DOHH2 (cell line): ENCODE measurements at regions not wholly inside any gene's neighbourhood (a gene's known extent, or its start where the extent isn't known, plus 50 kb on each side); places are given as distances from the start of the nearest gene placed in this dataset.

ENCODE experiments used
- EZH2phosphoT487 ChIP-seq: fragments of 200-600 bp; sonication (generic); IDR thresholded peaks from 2 replicates; pipeline ENCODE4 v1.6.1; 2017; ENCODE audit warnings: borderline replicate concordance, mild to moderate bottlenecking, antibody characterized with exemption, low read length, moderate library complexity, mixed read lengths
- TF ChIP-seq, protein P1 (sequence below): fragments of 200-600 bp; sonication (generic); IDR thresholded peaks from one replicate; pipeline ENCODE4 v1.5.1; 2014; ENCODE audit warnings: antibody characterized with exemption, mild to moderate bottlenecking, low read depth, low read length; ENCODE audit not compliant: poor library complexity, severe bottlenecking

- TF ChIP-seq, protein P1, sequence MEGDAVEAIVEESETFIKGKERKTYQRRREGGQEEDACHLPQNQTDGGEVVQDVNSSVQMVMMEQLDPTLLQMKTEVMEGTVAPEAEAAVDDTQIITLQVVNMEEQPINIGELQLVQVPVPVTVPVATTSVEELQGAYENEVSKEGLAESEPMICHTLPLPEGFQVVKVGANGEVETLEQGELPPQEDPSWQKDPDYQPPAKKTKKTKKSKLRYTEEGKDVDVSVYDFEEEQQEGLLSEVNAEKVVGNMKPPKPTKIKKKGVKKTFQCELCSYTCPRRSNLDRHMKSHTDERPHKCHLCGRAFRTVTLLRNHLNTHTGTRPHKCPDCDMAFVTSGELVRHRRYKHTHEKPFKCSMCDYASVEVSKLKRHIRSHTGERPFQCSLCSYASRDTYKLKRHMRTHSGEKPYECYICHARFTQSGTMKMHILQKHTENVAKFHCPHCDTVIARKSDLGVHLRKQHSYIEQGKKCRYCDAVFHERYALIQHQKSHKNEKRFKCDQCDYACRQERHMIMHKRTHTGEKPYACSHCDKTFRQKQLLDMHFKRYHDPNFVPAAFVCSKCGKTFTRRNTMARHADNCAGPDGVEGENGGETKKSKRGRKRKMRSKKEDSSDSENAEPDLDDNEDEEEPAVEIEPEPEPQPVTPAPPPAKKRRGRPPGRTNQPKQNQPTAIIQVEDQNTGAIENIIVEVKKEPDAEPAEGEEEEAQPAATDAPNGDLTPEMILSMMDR: no peak
- no peak for TF ChIP-seq EZH2phosphoT487
Measured at GRCh38 chr13:97881556-97881955, 71.9 kb upstream of the IPO5 start.
